HUES6 (cell line): ENCODE measurements at regions not wholly inside any gene's neighbourhood (a gene's known extent, or its start where the extent isn't known, plus 50 kb on each side); places are given as distances from the start of the nearest gene placed in this dataset.
"Not testable (repeated sequence)": the region's sequence is repeated elsewhere in the genome, so short reads cannot be mapped to it uniquely, and the experiment has no call there.

Experiments
- H3K27ac ChIP-seq: 2 replicates; pipeline ENCODE4 v1.7.0; 2013; ENCODE audit warnings: low read depth, mild to moderate bottlenecking, low read length, inconsistent platforms
- H3K27me3 ChIP-seq: 2 replicates; pipeline ENCODE4 v1.6.1; 2013; ENCODE audit warnings: low read length; ENCODE audit not compliant: control insufficient read depth, insufficient read depth
- H3K36me3 ChIP-seq: 2 replicates; pipeline ENCODE4 v1.6.1; 2013; ENCODE audit warnings: low read length; ENCODE audit not compliant: control insufficient read depth, insufficient read depth
- H3K4me1 ChIP-seq: 2 replicates; pipeline ENCODE4 v1.6.1; 2013; ENCODE audit warnings: low read length; ENCODE audit not compliant: control insufficient read depth, insufficient read depth
- H3K4me3 ChIP-seq: 2 replicates; pipeline ENCODE4 v1.5.1; 2013; ENCODE audit warnings: low read depth, low read length
- H3K9ac ChIP-seq: one replicate; pipeline ENCODE4 v1.6.1; 2013; ENCODE audit warnings: mild to moderate bottlenecking, low read length
- H3K9me3 ChIP-seq: 2 replicates; pipeline ENCODE4 v1.6.1; 2013; ENCODE audit warnings: low read depth, low read length; ENCODE audit not compliant: control insufficient read depth, insufficient read depth

DNA sequence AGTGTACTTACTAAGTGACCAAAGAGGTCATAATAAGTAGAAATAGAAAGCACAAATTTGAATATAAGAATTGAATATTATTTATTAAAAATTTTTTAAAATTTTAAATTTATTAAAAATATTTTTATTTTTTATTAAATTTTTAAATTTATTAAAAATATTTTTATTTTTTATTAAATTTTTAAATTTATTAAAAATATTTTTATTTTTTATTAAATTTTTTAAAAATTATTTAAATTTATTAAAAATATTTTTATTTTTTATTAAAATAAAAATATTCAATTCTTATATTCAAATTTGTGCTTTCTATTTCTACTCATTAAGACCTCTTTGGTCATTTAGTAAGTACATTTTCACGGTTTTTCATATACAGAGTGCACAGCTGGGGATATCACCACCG, 366.5 kb downstream of the PTH2R start:
- H3K4me1 ChIP-seq, H3K36me3 ChIP-seq, H3K9ac ChIP-seq, H3K27me3 ChIP-seq, H3K9me3 ChIP-seq, H3K4me3 ChIP-seq, H3K27ac ChIP-seq: not testable (repeated sequence)

DNA sequence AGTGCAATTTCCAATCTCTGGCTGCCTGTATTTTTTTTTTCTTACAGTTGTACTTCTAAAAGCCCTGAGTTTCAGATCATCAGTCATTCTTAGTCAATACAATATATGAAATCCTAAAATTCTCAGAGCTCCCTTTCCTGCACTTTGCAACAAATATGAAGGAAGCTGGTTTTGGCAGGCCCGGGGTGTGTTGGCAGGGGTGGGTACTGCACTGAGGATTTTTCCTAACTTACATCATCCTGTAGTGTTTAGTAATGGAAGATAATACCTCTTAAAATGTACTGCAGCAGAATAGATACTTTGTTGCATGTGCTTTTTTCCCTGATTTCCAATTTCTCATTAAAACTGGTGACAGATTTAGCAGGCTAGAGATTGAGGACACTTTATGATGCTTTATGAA, 374.6 kb downstream of the PTH2R start:
- no peaks in the 10 kb centered on the region for H3K4me1 ChIP-seq
- no peak overlapping the region for H3K4me3 ChIP-seq
- H3K27me3 ChIP-seq = no peaks in the 10 kb centered on the region
- H3K36me3 ChIP-seq = no peaks in the 10 kb centered on the region
- H3K9ac ChIP-seq = no peak overlapping the region
- H3K27ac ChIP-seq = no peak overlapping the region
- peaks cover 6% of the 10 kb centered on the region for H3K9me3 ChIP-seq

DNA sequence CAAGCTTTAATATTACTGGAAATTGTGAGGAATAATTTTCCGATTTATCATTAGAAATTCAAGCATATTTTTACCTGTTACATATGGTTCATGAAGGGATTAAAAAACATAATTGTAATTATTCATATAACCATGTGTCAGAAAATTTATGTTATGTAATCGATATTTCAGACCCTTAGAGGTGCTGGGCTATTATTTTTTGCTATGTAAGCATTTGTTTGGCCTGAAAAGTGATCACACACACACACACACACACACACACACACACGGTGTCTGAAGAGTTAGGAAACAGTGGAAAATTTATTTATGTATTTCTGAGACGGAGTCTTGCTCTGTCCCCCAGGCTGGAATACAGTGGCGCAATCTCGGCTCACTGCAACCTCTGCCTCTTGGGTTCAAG, 375.5 kb downstream of the PTH2R start:
- Histone ChIP-seq H3K27ac (no peak overlapping the region), H3K4me3 (no peak overlapping the region), H3K9me3 (peaks cover 6% of the 10 kb centered on the region), H3K9ac (no peak overlapping the region), H3K36me3 (no peaks in the 10 kb centered on the region), H3K4me1 (no peaks in the 10 kb centered on the region), H3K27me3 (no peaks in the 10 kb centered on the region)

DNA sequence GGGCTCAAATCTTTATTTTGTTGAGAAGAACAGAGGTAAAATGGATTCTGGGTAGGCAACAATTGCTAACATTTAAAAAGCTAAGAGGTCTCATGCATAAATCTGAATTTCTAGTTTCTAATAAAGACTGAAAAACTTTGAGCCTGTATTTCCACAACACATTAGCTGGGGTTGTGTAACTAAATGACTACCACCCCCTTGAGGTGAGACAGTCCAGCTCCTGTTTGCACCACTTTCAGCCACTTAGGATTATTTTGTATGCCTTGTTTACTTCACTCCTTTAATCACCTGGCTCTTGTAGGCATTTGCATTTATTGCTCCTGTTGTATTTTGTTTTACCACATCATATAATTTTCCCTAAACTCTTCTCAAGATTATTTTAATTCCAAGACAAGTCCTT, 376.6 kb downstream of the PTH2R start:
- Histone ChIP-seq H3K27ac (no peak overlapping the region), H3K9me3 (peaks cover 6% of the 10 kb centered on the region), H3K4me1 (no peaks in the 10 kb centered on the region), H3K9ac (no peak overlapping the region), H3K36me3 (no peaks in the 10 kb centered on the region), H3K4me3 (no peak overlapping the region), H3K27me3 (no peaks in the 10 kb centered on the region)

DNA sequence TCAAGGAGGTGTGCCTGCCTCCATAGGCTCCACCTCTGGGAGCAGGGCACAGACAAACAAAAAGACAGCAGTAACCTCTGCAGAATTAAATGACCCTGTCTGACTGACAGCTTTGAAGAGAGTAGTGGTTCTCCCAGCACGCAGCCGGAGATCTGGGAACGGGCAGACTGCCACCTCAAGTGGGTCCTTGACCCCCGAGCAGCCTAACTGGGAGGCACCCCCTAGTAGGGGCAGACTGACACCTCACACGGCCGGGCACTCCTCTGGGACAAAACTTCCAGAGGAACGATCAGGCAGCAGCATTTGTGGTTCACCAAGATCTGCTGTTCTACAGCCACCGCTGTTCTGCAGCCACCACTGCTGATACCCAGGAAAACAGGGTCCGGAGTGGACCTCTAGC, 378.2 kb downstream of the PTH2R start:
- not testable (repeated sequence) for H3K9me3 ChIP-seq, H3K4me1 ChIP-seq, H3K9ac ChIP-seq, H3K4me3 ChIP-seq, H3K27ac ChIP-seq, H3K27me3 ChIP-seq, H3K36me3 ChIP-seq

DNA sequence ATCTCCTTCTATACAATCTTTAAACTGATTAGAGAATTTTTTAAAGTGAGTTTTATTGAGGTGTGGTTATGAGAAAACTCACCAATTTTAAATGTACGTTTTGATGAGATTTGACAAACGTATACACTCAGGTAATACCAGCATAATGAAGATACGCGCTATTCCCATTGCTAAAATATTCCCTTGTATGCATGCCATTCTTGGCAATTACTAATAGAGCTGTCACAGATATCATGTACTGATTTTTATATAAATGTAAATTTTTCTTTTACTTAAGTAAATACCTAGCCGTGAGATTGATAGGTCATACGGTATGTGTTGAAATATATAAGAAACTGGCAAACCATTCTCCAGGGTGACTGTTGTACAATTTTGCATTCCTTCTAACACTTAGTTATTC, 384.7 kb downstream of the PTH2R start:
- no peaks in the 10 kb centered on the region for H3K27me3 ChIP-seq
- no peak overlapping the region for H3K4me3 ChIP-seq
- no peaks in the 10 kb centered on the region for H3K36me3 ChIP-seq
- H3K9ac ChIP-seq = no peak overlapping the region
- H3K27ac ChIP-seq = no peak overlapping the region
- H3K9me3 ChIP-seq = no peaks in the 10 kb centered on the region
- no peaks in the 10 kb centered on the region for H3K4me1 ChIP-seq

DNA sequence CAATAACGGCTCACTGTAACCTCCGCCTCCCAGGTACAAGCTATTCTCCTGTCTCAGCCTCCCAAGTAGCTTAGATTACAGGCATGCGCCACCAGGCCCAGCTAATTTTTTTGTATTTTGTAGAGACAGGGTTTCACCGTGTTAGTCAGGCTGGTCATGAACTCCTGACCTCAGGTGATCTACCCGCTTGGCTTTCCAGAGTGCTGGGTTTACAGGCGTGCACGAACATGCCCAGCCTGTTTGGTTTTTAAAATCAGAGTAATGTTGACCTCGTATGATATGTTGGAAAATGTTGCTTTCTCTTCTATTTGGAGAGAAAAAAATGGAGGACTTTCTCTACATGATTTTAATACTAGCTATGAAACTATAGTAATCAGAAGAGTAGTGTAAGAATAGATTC, 386.2 kb downstream of the PTH2R start:
- no peaks in the 10 kb centered on the region for H3K4me1 ChIP-seq
- H3K27me3 ChIP-seq = no peaks in the 10 kb centered on the region
- no peak overlapping the region for H3K4me3 ChIP-seq
- H3K36me3 ChIP-seq = no peaks in the 10 kb centered on the region
- no peak overlapping the region for H3K9ac ChIP-seq
- H3K9me3 ChIP-seq = no peaks in the 10 kb centered on the region
- H3K27ac ChIP-seq = no peak overlapping the region

DNA sequence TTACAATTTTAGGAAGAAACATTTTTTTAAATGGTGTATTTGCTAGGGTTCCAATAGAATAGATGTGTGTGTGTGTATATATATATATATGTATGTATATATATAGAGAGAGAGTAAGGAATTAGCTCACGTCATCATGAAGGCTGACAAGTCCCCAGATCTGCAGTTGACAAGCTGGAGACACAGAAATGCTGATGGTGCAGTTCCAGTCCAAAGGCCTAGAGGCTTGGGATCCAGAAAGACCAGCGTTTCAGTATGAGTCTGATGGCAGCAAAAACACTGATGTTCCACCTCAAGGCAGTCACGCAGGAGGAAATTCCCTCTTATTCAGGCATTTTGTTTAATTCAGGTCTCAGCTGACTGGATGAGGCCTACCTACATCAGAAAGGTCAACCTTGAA, 386.8 kb downstream of the PTH2R start:
- Histone ChIP-seq H3K9me3 (no peaks in the 10 kb centered on the region), H3K36me3 (no peaks in the 10 kb centered on the region), H3K27ac (no peak overlapping the region), H3K4me3 (no peak overlapping the region), H3K9ac (no peak overlapping the region), H3K27me3 (no peaks in the 10 kb centered on the region), H3K4me1 (no peaks in the 10 kb centered on the region)

DNA sequence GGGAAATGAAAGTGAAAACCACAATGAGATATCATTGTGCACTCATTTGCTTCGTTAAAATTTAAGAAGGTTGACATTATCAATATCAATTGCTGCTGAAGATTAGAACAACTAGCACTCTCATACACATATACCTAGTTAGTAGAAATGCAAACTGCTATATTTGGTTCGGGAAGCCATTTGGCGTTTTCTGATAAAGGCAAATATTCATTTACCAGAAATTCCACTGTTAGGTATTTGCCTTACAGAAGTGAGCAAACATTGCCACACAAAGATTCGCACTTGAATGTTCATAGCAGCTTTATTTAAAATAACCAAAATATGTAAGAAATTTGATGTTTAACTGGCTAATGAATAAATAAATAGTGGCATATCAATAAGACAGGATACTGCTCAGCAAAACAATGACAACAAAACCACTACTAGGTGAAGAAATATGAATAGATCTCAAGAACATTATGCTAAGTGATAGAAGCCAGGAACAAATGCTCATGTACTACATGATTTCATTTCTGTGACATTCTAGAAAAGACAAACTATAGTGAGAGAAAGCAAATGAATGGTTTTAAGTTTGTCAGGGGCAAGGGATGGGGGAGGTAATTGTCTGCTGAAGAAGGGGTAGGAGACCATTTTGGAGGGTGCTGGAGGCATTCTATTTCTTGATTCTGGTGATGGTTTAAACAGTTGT, 387.8 kb downstream of the PTH2R start:
- H3K27ac ChIP-seq = no peak overlapping the region
- no peaks in the 10 kb centered on the region for H3K4me1 ChIP-seq
- no peak overlapping the region for H3K4me3 ChIP-seq
- H3K36me3 ChIP-seq = no peaks in the 10 kb centered on the region
- H3K9ac ChIP-seq = no peak overlapping the region
- H3K9me3 ChIP-seq = no peaks in the 10 kb centered on the region
- H3K27me3 ChIP-seq = no peaks in the 10 kb centered on the region

DNA sequence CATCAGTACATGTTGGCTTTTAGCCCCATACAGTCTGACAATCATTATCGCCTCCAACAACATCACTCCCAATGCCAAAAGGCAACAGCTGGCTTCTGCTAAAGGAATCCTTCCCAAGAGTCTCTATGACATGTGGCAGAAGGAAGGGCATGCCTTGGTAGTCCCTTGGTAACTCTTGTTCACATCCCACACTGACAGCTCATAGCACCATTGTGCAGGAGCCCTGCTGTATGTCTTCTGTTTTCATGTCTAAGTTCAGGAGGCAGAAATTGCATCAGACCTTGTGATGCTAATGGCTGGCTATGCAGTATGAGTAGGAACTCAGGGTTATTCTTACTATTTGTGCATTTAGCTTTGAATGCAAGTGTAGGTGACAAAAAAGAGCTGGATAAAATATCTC, 392.1 kb downstream of the PTH2R start:
- Histone ChIP-seq H3K27ac (no peak overlapping the region), H3K27me3 (no peaks in the 10 kb centered on the region), H3K36me3 (no peaks in the 10 kb centered on the region)

DNA sequence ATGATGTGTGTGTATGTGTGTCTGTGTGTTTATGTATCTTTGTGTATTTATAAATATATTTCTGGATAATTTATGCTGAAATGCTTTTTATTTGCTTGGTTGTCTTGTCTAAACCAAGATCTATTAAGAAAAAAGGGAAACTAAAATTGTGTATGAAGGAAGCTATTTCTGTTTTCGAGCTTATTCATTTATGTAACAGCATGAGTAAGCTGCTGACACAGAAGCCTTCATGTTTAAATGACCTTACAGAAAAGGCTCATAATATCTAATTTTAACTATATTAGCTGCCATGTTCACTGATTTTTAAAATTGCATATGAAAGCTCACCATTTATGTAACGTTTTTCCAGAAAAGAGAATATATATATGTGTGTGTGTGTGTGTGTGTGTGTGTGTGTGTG, 392.8 kb downstream of the PTH2R start:
- H3K9ac ChIP-seq = no peak overlapping the region
- H3K27ac ChIP-seq = no peak overlapping the region
- no peaks in the 10 kb centered on the region for H3K27me3 ChIP-seq
- H3K4me1 ChIP-seq = 0 out of 2 replicates have a peak, but pooled peaks cover 3% of the 10 kb centered on the region
- no peaks in the 10 kb centered on the region for H3K36me3 ChIP-seq
- no peaks in the 10 kb centered on the region for H3K9me3 ChIP-seq
- no peak overlapping the region for H3K4me3 ChIP-seq

More for the DNA sequence above, 392.1 kb downstream of the PTH2R start:
- H3K9ac ChIP-seq = no peak overlapping the region
- no peaks in the 10 kb centered on the region for H3K9me3 ChIP-seq
- H3K4me3 ChIP-seq = no peak overlapping the region
- H3K4me1 ChIP-seq = 0 out of 2 replicates have a peak, but pooled peaks cover 3% of the 10 kb centered on the region

DNA sequence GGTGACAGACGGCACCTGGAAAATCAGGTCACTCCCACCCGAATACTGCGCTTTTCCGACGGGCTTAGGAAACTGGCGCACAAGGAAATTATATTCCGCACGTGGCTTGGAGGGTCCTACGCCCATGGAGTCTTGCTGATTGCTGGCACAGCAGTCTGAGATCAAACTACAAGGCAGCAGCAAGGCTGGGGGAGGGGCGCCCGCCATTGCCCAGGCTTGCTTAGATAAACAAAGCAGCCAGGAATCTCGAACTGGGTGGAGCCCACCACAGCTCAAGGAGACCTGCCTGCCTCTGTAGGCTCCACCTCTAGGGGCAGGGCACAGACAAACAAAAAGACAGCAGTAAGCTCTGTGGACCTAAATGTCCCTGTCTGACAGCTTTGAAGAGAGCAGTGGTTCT, 394.3 kb downstream of the PTH2R start:
- not testable (repeated sequence) for H3K9me3 ChIP-seq, H3K27ac ChIP-seq, H3K27me3 ChIP-seq, H3K4me3 ChIP-seq, H3K9ac ChIP-seq, H3K36me3 ChIP-seq, H3K4me1 ChIP-seq
